ENCODE measurements at regions not wholly inside any gene's neighbourhood (a gene's known extent, or its start where the extent isn't known, plus 50 kb on each side); places are given as distances from the start of the nearest gene placed in this dataset.
"Not testable (repeated sequence)": the region's sequence is repeated elsewhere in the genome, so short reads cannot be mapped to it uniquely, and the experiment has no call there.

DNA sequence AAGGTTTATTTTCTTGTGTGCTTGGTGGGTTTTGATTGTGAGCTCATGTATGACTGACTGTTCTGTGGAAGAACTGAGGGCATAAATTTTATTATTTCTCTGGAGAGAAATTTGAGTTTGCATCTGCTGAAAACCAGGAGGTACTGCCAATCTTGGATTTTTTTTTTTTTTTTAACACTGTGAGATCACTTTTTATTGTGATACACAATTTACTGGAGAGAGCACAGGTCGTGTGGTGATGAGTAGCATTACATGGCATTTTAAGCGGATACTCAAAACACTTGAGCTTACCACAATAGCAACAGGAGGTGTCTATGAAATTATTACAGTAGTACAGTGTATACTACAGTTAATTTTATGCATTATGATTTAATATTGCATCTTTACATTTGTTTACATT is 237.4 kb downstream of the MFSD1 start:
- no peak for DNase-seq (ENCODE audit: low spot score)

GRCh38 chr3:159045279-159045885 is 243.5 kb downstream of the MFSD1 start:
- peak; percentile 39 for DNase-seq (ENCODE audit: low spot score)

GRCh38 chr3:159047361-159047760 is 245.5 kb downstream of the MFSD1 start:
- no peak for DNase-seq (ENCODE audit: low spot score)

- DNase-seq (ENCODE audit: low spot score): not testable (repeated sequence)
These were observed 250.6 kb downstream of the MFSD1 start for GRCh38 chr3:159052494-159052893.

GRCh38 chr3:159057621-159058020 is 255.8 kb downstream of the MFSD1 start:
- no peak for DNase-seq (ENCODE audit: low spot score)

- DNase-seq (ENCODE audit: low spot score): no peak
These were observed 257.0 kb downstream of the MFSD1 start for GRCh38 chr3:159058859-159059258.

GRCh38 chr3:159059395-159059794 is 257.5 kb downstream of the MFSD1 start:
- DNase-seq (ENCODE audit: low spot score): peak; percentile 42

DNA sequence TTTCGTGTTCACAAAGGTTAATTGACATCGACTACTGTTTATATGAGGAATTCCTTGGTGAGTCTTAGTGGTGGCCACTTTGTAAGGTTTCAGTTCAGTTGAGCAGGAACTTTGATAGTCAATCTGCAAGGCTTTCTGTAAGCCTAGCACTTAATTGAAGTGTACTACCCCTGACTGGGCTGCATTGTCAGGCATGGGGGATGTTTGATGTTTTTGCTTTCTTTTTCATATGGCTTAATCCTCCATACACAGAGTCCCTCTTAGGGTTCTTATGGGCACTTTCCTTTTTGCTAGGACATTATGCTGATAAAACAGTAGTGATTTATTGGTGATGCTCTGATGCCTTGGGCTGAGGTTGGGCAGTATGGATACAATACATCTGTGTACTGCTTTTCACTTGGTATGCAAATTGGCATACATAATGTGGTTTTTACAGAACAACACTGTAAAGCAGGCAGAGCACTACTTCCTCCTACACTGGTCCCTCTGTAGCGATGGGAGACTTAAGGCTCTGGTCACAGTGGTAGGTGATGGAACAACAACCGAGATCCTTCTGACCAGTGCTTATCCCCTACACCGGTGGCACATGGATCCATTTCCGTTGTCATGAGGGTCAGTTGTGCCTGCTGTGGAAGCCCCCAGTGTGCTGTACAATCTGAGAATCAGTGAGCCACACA is 261.0 kb downstream of the MFSD1 start:
- DNase-seq (ENCODE audit: low spot score): no peak

GRCh38 chr3:159069091-159069490 is 267.2 kb downstream of the MFSD1 start, which contains the start of gene IQCJ:
IQCJ (plus strand) TSS chr3:159069319.
- no peak for DNase-seq (ENCODE audit: low spot score)

- DNase-seq (ENCODE audit: low spot score): no peak
These were observed 268.1 kb downstream of the MFSD1 start for GRCh38 chr3:159069866-159070425.

GRCh38 chr3:159074756-159075701 is 273.2 kb downstream of the MFSD1 start:
- DNase-seq (ENCODE audit: low spot score): peak; percentile 75

DNA sequence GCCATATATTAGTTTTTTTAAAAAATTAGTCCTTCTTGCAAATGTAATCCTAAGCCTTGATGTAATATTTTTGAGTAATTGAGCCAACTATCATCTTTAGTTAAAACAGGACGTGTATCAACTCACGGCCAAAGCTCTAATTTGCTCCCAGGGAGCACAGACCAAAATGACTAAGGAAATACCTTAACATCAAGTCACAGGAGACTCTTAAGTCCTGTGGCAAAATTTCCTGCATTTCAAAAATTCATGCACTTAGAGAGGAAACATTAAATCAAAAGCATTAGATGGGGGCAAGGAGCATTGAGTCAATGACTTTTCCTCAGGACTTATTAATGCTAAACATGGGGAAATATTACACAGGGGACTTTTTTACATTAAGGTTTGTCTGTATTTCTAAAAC is 276.0 kb downstream of the MFSD1 start:
- no peak for DNase-seq (ENCODE audit: low spot score)

DNA sequence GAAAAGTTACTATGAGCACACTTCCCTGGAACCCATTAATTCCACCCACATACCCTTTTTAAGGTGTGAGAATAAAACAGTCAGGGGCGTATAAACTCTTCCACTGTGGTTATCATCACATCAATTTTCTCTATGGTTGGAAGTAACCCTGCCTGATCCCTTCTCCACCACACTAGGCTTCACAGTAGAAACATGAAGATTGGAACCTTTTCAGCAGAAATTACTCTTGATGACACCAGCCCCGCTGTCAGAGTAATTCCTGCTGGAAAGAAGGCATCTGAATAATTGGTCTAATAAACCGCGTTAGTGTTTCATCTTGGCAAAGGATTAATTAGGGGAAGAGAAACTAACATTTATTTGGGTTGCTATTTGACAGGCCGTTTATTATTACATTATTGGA is 278.4 kb downstream of the MFSD1 start:
- DNase-seq (ENCODE audit: low spot score): no peak

DNA sequence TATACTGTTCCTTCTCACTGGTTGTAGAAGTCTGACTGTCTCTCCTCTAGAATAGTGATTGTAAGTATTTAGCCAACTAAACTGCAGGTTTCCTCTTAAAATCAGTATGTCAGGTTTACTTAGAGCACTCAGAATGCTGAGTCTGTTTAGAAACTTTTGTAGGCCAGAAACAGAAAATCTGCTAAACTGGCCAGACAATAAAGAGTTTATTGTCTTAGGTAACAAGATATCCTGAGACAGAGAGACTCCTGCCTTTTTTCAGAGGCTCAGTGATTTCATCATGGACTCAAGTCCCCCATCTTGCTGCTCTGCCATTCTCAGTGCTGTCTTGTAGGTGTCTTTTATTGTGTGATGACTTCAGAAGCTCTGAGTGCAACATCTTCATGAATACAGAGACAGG is 279.0 kb downstream of the MFSD1 start:
- DNase-seq (ENCODE audit: low spot score): no peak

DNA sequence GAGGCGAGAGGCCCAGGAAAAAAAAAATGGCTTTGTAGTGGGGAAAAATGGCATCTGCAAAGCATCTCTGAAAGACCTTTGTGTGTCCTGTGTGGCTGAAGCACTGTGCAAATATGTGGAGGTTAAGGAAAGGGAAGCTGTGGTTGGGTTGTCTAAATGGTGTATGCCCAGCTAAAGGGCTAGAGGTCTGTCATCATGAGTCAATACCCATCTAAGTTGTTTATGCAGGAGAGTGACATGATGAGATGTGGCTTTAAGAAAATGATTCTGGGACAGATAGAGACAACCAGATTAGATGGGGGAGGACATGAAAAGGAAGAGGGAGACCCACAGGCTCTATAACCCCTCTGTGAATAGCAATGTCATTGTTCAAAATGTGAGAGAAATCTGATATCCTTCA is 280.7 kb downstream of the MFSD1 start:
- peak; percentile 38 for DNase-seq (ENCODE audit: low spot score)

- DNase-seq (ENCODE audit: low spot score): no peak
These were observed 290.1 kb downstream of the MFSD1 start for GRCh38 chr3:159091936-159092335.

DNA sequence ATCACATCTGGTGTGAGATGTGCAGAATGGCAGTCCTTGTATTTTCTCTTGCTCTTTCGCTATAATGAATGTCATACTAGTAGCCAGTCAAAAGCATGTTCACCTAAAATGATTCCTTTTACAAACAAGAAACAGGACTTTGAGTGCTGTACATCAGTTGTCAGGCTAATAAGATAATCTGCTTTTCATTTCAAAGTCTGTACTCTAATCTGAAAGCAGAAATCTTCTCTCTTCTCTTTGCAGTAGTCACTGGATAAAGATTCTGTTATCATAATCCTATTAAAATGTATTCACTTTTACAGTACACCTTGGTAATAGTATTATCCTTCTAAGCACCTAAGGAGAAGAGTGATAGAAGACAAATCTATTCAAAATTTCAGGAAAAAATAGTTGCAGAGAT is 300.1 kb downstream of the MFSD1 start:
- peak; percentile 94 for DNase-seq (ENCODE audit: low spot score)

GRCh38 chr3:159112724-159113123 is 310.9 kb downstream of the MFSD1 start:
- DNase-seq (ENCODE audit: low spot score): no peak

DNA sequence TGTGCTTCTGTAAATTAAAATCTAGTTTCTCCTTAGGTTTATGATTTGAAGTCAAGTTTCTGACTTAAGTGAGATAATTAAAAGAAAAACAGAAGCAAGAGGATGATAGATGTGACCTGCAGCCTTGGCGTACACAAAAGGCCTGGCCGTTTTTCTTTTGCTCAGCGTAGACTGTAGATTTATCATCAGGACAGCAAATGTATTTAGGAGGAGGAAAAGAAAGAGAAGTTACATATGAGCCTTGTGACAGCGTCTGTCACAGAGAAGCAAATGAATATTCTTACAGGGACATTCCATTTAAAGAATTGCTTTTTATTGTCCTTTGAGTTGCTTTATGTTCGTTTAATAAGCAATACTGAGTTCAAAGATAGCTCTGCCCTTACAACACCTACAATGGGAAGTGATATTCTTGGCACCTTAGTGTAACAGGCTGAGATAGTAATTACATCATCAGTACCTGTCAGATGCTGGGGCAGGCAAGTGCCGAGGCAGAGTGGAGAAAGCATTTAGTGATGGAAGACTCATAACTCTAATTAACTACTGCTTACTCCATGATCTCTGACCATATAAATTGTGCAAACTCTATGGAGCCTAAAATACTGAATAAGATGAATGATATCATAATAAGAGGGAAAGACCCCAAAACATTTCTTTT is 311.5 kb downstream of the MFSD1 start:
- DNase-seq (ENCODE audit: low spot score): no peak

DNA sequence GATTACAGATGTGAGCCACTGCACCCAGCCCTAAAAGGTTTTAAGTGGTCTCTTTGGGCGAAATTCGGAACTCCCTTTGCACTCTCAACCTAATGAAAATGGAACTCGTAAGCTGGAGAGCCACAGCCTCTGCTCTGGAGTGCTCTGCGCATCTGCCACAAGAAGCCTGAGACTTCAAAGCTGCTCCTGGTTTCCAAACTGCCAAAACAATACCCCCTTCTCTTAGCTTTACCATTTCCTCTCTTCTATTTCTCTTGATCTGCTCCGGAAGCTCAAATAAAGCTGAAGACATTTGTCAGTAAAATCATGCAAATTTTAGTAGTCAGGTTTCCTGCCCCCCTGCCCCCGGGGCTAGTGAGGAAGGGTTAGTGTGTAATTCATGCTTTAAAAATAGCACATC is 312.7 kb downstream of the MFSD1 start:
- no peak for DNase-seq (ENCODE audit: low spot score)

GRCh38 chr3:159123877-159124276 is 322.0 kb downstream of the MFSD1 start:
- no peak for DNase-seq (ENCODE audit: low spot score)

Data from SK-N-DZ (cell line).